WTC11 (cell line): ENCODE measurements at regions not wholly inside any gene's neighbourhood (a gene's known extent, or its start where the extent isn't known, plus 50 kb on each side); places are given as distances from the start of the nearest gene placed in this dataset.

Source experiments
- CREB1 ChIP-seq: sonication (generic); formaldehyde crosslinking; IDR thresholded peaks from 2 replicates; pipeline ENCODE4 v1.8.0; 2023; ENCODE audit warnings: mild to moderate bottlenecking, missing genetic modification reagents
- CREM ChIP-seq: sonication (generic); formaldehyde crosslinking; IDR thresholded peaks from 2 replicates; pipeline ENCODE4 v1.8.1; 2022; ENCODE audit warnings: mild to moderate bottlenecking, missing genetic modification reagents, moderate library complexity
- E2F1 ChIP-seq: sonication (generic); formaldehyde crosslinking; IDR thresholded peaks from 2 replicates; pipeline ENCODE4 v1.8.0; 2022; ENCODE audit warnings: mild to moderate bottlenecking, missing genetic modification reagents
- ELF4 ChIP-seq: sonication (generic); formaldehyde crosslinking; IDR thresholded peaks from 2 replicates; pipeline ENCODE4 v1.8.1; 2022; ENCODE audit warnings: low read depth, mild to moderate bottlenecking, moderate library complexity, missing genetic modification reagents
- JUN ChIP-seq: sonication (generic); formaldehyde crosslinking; IDR thresholded peaks from 2 replicates; pipeline ENCODE4 v1.8.0; 2023; ENCODE audit warnings: mild to moderate bottlenecking, missing genetic modification reagents
- NFE2L1 ChIP-seq: sonication (generic); formaldehyde crosslinking; IDR thresholded peaks from 2 replicates; pipeline ENCODE4 v1.8.1; 2023; ENCODE audit warnings: missing genetic modification reagents
- NR1H2 ChIP-seq: sonication (generic); formaldehyde crosslinking; IDR thresholded peaks from 2 replicates; pipeline ENCODE4 v1.9.0; 2021; ENCODE audit warnings: mild to moderate bottlenecking, moderate library complexity, missing genetic modification reagents
- TF ChIP-seq, protein P1 (sequence below): fragments of 200-600 bp; IDR thresholded peaks from 2 replicates; pipeline ENCODE4 v1.8.0; 2022; ENCODE audit warnings: antibody characterized with exemption
- TF ChIP-seq, protein P2 (sequence below): sonication (generic); formaldehyde crosslinking; IDR thresholded peaks from 2 replicates; pipeline ENCODE4 v1.8.0; 2022; ENCODE audit warnings: mild to moderate bottlenecking, missing genetic modification reagents
- TF ChIP-seq, protein P3 (sequence below): sonication (generic); formaldehyde crosslinking; IDR thresholded peaks from 2 replicates; pipeline ENCODE4 v1.8.1; 2023; ENCODE audit warnings: mild to moderate bottlenecking, moderate library complexity, missing genetic modification reagents

- TF ChIP-seq CREB1 (CRISPR knock-in tag) (no peak), CREM (no peak), NR1H2 (no peak), E2F1 (CRISPR knock-in tag) (no peak), JUN (CRISPR knock-in tag) (no peak), ELF4 (CRISPR knock-in tag) (no peak), NFE2L1 (no peak)
- TF ChIP-seq, protein P1, sequence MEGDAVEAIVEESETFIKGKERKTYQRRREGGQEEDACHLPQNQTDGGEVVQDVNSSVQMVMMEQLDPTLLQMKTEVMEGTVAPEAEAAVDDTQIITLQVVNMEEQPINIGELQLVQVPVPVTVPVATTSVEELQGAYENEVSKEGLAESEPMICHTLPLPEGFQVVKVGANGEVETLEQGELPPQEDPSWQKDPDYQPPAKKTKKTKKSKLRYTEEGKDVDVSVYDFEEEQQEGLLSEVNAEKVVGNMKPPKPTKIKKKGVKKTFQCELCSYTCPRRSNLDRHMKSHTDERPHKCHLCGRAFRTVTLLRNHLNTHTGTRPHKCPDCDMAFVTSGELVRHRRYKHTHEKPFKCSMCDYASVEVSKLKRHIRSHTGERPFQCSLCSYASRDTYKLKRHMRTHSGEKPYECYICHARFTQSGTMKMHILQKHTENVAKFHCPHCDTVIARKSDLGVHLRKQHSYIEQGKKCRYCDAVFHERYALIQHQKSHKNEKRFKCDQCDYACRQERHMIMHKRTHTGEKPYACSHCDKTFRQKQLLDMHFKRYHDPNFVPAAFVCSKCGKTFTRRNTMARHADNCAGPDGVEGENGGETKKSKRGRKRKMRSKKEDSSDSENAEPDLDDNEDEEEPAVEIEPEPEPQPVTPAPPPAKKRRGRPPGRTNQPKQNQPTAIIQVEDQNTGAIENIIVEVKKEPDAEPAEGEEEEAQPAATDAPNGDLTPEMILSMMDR = no peak
- TF ChIP-seq, protein P2, sequence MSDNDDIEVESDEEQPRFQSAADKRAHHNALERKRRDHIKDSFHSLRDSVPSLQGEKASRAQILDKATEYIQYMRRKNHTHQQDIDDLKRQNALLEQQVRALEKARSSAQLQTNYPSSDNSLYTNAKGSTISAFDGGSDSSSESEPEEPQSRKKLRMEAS (CRISPR knock-in tag) = no peak
- TF ChIP-seq, protein P3, sequence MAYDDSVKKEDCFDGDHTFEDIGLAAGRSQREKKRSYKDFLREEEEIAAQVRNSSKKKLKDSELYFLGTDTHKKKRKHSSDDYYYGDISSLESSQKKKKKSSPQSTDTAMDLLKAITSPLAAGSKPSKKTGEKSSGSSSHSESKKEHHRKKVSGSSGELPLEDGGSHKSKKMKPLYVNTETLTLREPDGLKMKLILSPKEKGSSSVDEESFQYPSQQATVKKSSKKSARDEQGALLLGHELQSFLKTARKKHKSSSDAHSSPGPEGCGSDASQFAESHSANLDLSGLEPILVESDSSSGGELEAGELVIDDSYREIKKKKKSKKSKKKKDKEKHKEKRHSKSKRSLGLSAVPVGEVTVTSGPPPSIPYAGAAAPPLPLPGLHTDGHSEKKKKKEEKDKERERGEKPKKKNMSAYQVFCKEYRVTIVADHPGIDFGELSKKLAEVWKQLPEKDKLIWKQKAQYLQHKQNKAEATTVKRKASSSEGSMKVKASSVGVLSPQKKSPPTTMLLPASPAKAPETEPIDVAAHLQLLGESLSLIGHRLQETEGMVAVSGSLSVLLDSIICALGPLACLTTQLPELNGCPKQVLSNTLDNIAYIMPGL (CRISPR knock-in tag) = no peak
Measured at GRCh38 chr5:17772232-17772631, 138.0 kb downstream of the TAF11L14 start.
